AG04449 (cell line): ENCODE measurements at regions not wholly inside any gene's neighbourhood (a gene's known extent, or its start where the extent isn't known, plus 50 kb on each side); places are given as distances from the start of the nearest gene placed in this dataset.

Experiments
- CTCF ChIA-PET: fragments of 350-600 bp; formaldehyde crosslinking; extraction: SDS; loops from one replicate; lab custom pipeline; 2021; ENCODE audit warnings: antibody characterized with exemption; lab: Yijun Ruan, JAX
- POLR2A ChIA-PET: fragments of 400-600, 350-600 bp; formaldehyde crosslinking; extraction: SDS; loops from one replicate; lab custom pipeline; 2020; ENCODE audit warnings: antibody characterized with exemption, inconsistent platforms; lab: Yijun Ruan, JAX
- DNase-seq: peaks from one replicate; pipeline ENCODE4 v3.0.0-alpha.2; 2010; ENCODE audit warnings: low read depth, low spot score
- H3K4me3 ChIP-seq: 2 replicates; pipeline ENCODE4 v1.5.1; 2011; ENCODE audit warnings: low read depth, mild to moderate bottlenecking, control low read depth, low read length
- CTCF ChIP-seq: IDR thresholded peaks from one replicate; pipeline ENCODE4 v1.5.1; 2011; ENCODE audit warnings: mild to moderate bottlenecking, moderate library complexity, low read length, control low read depth, inconsistent platforms; ENCODE audit not compliant: insufficient read depth; ENCODE audit errors: missing control alignments

- POLR2A ChIA-PET, result no interaction called here
- no peak for DNase-seq
- TF ChIP-seq CTCF, result no peak
- H3K4me3 ChIP-seq, result no peak overlapping the region
- CTCF ChIA-PET, result interaction anchor here (1.0 to 3.3 kb wide), 5 partner anchors 10 to 97 kb away, joined by 3 to 17 read pairs (median 6); no protein-coding TSS in a partner anchor
Measured at GRCh38 chr2:217618744-217619143, 384.1 kb downstream of the TNS1 start.

- ChIA-PET CTCF (interaction anchor here (0.6 to 3.3 kb wide), 3 partner anchors 30 to 323 kb away, joined by 3 to 17 read pairs (median 6); no protein-coding TSS in a partner anchor), POLR2A (interaction anchor here (0.7 to 0.8 kb wide), 2 partner anchors 50 to 188 kb away, joined by 3 read pairs; no protein-coding TSS in a partner anchor)
- no peak for TF ChIP-seq CTCF
- no peak for DNase-seq
- H3K4me3 ChIP-seq, result no peak overlapping the region
Measured at GRCh38 chr2:217617616-217618022, 385.2 kb downstream of the TNS1 start.

DNA sequence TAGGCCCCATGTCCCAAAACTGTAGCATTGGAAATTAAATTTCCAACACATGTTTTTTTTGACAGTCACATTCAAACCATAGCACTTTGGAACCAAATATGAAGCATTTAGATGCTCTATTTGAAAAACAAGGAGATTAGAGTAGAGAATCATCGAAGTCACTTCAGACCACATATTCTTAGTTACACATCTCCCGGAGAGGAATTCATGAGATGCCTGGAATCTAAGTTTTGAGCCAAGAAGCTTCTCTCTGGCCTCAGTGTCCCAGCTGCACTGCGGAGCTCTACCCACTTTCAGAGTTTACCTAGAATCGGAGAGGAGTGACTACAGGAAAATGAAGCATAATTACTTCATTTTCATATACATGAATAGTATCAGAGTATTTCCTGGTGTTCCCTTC lies 385.9 kb downstream of the TNS1 start:
- H3K4me3 ChIP-seq, result no peak overlapping the region
- CTCF ChIA-PET, result interaction anchor here (3.3 kb wide), 1 partner anchor 35 kb away, joined by 17 read pairs; no protein-coding TSS in a partner anchor
- POLR2A ChIA-PET, result interaction anchor here (0.7 kb wide), 1 partner anchor 187 kb away, joined by 3 read pairs; no protein-coding TSS in a partner anchor
- DNase-seq, result peak; percentile 40
- TF ChIP-seq CTCF, result no peak

DNA sequence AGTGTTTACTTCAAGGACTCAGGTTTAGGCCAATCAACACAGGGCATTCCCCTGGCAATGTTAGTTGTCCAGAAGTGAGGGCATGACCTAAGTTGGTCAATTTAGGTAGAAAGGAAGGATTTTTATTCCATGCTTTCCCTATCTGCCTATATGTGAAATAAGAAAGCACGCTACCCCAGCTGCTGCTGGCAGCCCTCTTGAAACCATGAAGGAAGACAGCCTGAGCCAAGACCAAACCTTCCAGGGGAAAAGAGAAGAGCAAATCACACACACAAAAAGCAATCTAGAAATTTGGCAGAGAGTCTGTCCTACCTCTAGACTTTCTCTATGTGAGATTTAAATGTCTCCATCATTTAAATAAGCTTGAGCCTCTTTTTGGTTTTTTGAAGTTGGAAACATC lies 387.6 kb downstream of the TNS1 start:
- CTCF ChIA-PET, result interaction anchor here (0.7 kb wide), 1 partner anchor 9 kb away, joined by 5 read pairs; no protein-coding TSS in a partner anchor
- TF ChIP-seq CTCF, result no peak
- no peak overlapping the region for H3K4me3 ChIP-seq
- POLR2A ChIA-PET, result no interaction called here
- no peak for DNase-seq

GRCh38 chr2:217614498-217614897 lies 388.3 kb downstream of the TNS1 start:
- POLR2A ChIA-PET, result no interaction called here
- CTCF ChIA-PET, result no interaction called here
- DNase-seq, result no peak
- no peak for TF ChIP-seq CTCF
- H3K4me3 ChIP-seq, result no peak overlapping the region

DNA sequence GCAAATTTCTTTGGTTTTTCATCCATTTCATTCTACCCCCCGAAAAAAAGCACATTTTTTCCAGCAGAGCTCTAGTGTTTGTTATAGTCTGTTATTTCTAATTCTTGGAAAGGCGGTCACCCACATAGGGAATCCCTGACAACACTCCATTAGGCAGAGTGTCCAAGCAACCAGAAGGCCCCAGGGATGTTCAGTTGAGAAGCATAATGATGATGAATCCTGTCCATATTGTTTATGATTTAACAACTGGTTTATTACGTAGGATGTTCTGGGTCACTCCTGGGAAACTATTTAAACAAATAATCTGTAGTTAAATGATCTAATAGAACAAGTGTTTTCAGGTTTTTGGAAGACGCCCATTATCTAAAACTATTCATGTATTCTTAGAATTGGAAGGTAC lies 388.7 kb downstream of the TNS1 start:
- POLR2A ChIA-PET, result no interaction called here
- no peak overlapping the region for H3K4me3 ChIP-seq
- CTCF ChIA-PET, result no interaction called here
- DNase-seq, result no peak
- TF ChIP-seq CTCF, result no peak
